Fibroblast of villous mesenchyme (primary cell): ENCODE measurements at regions not wholly inside any gene's neighbourhood (a gene's known extent, or its start where the extent isn't known, plus 50 kb on each side); places are given as distances from the start of the nearest gene placed in this dataset. TPM values are rescaled to one million over a fixed set of nuclear protein-coding genes. Genes with fewer than 3 reads are reported as not detected.

Source experiments
- small RNA-seq: library from RNA; depleted of rRNA; stranded (forward); fragments of <200 nt; gene quantifications from one replicate; pipeline ENCODE3, GENCODE V24; 2012

Small RNAs in the stretch of these regions (small RNA-seq; reads per million reads assigned to genes)
- not detected for gene AC112187.2
